CD4-positive, alpha-beta memory T cell (primary cell): ENCODE measurements at regions not wholly inside any gene's neighbourhood (a gene's known extent, or its start where the extent isn't known, plus 50 kb on each side); places are given as distances from the start of the nearest gene placed in this dataset.

Experiments used
- CTCF ChIA-PET: fragments of 350-600 bp; sonication (Branson Sonifier 250); formaldehyde crosslinking; loops from one replicate; lab custom pipeline; 2021; ENCODE audit warnings: inconsistent platforms; ENCODE audit not compliant: partially characterized antibody; lab: Charles Lee
- POLR2A ChIA-PET: fragments of 350-600 bp; sonication (Branson Sonifier 250); formaldehyde crosslinking; loops from one replicate; lab custom pipeline; 2021; ENCODE audit not compliant: partially characterized antibody; lab: Charles Lee
- DNase-seq, 5 donors: peaks; one replicate each; pipeline versions ENCODE4 v3.0.0 to v3.0.0-alpha.2; 2020 to 2022; ENCODE audit warnings: mixed read lengths in 1 of 5
- H3K27ac ChIP-seq: one replicate; pipeline ENCODE4 v1.7.0; 2013; ENCODE audit warnings: low read depth, low read length
- H3K27me3 ChIP-seq: 2 replicates; pipeline ENCODE4 v1.7.0; 2013; ENCODE audit warnings: mild to moderate bottlenecking, low read length, moderate library complexity; ENCODE audit not compliant: insufficient read depth
- H3K36me3 ChIP-seq: 2 replicates; pipeline ENCODE4 v1.7.0; 2013; ENCODE audit warnings: mild to moderate bottlenecking, low read length, moderate library complexity; ENCODE audit not compliant: insufficient read depth
- H3K4me1 ChIP-seq: 2 replicates; pipeline ENCODE4 v1.7.0; 2013; ENCODE audit warnings: mild to moderate bottlenecking, low read length, moderate library complexity; ENCODE audit not compliant: insufficient read depth
- H3K4me3 ChIP-seq, 2 donors: one replicate each; pipeline ENCODE4 v1.7.0; 2013; ENCODE audit warnings: low read length in 2 of 2, mild to moderate bottlenecking in 1 of 2
- H3K9me3 ChIP-seq, 2 donors: one replicate each; pipeline ENCODE4 v1.7.0; 2013; ENCODE audit warnings: low read length in 2 of 2, control low read depth in 1 of 2; ENCODE audit not compliant: control insufficient read depth in 1 of 2
- H3K27ac Mint-ChIP-seq, 7 donors: one replicate each; pipeline ENCODE4 v1.8.0; 2020 to 2021; ENCODE audit warnings: mixed read lengths in 7 of 7, mild to moderate bottlenecking in 6 of 7, inconsistent platforms in 3 of 7, moderate library complexity in 3 of 7
- H3K27me3 Mint-ChIP-seq, 2 donors: one replicate each; pipeline ENCODE4 v1.8.0; 2020 to 2021; ENCODE audit warnings: mixed read lengths in 2 of 2
- H3K36me3 Mint-ChIP-seq, 2 donors: one replicate each; pipeline ENCODE4 v1.8.0; 2020 to 2021; ENCODE audit warnings: mixed read lengths in 2 of 2, inconsistent platforms in 1 of 2, mild to moderate bottlenecking in 1 of 2
- H3K4me1 Mint-ChIP-seq, 4 donors: one replicate each; pipeline ENCODE4 v1.8.0; 2020 to 2021; ENCODE audit warnings: mixed read lengths in 4 of 4, mild to moderate bottlenecking in 1 of 4
- H3K4me3 Mint-ChIP-seq, 8 donors: one replicate each; pipeline ENCODE4 v1.8.0; 2020 to 2021; ENCODE audit warnings: mixed read lengths in 8 of 8, mild to moderate bottlenecking in 7 of 8, moderate library complexity in 6 of 8, inconsistent platforms in 3 of 8
- H3K9me3 Mint-ChIP-seq, 8 donors: one replicate each; pipeline ENCODE4 v1.8.0; 2020 to 2021; ENCODE audit warnings: mixed read lengths in 8 of 8, mild to moderate bottlenecking in 5 of 8, inconsistent platforms in 3 of 8, moderate library complexity in 1 of 8
- intact Hi-C: fragments of 100-400 bp; cut with micrococcal nuclease; formaldehyde crosslinking; loops from one replicate; pipeline ENCODE4 v1.15.1; 2023

DNA sequence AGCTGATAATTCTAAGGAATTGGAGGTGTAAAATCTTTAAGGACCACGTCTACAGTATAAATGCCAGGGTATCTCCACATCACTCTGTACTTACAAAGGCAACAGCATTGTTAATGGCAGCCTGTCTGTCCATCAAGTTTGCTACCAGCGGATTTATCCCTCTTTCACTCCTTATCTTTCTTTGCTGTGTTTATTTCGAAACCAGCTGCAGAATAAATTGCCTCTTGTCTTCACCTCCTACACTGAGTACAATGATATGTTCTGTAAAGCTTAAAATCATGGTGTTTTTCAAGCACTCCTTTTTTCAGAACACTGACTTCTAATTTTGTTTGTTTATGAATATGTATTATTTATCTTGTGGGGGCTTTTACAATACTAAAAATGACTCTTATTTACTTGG, 1088.1 kb downstream of the NR2F1-AS1 start:
- Mint-ChIP-seq H3K36me3 (no peaks in the 10 kb centered on the region), H3K4me1 (no peaks in the 10 kb centered on the region), H3K27ac (no peak overlapping the region), H3K4me3 (no peak overlapping the region), H3K9me3 (peaks cover 0 to 5% (median 0%) of the 10 kb centered on the region in 8 donors), H3K27me3 (no peaks in the 10 kb centered on the region)
- no peak for DNase-seq
- intact Hi-C loops, result no loop called here
- Histone ChIP-seq H3K4me1 (no peaks in the 10 kb centered on the region), H3K27me3 (no peaks in the 10 kb centered on the region), H3K36me3 (no peaks in the 10 kb centered on the region), H3K4me3 (no peak overlapping the region), H3K27ac (no peak overlapping the region), H3K9me3 (no peaks in the 10 kb centered on the region)
- CTCF ChIA-PET, result no interaction called here
- POLR2A ChIA-PET, result no interaction called here

- CTCF ChIA-PET, result no interaction called here
These were observed 1096.5 kb downstream of the NR2F1-AS1 start for GRCh38 chr5:92484484-92484883.

GRCh38 chr5:92472981-92473566, 1090.0 kb upstream of the ARRDC3 start:
- ChIA-PET POLR2A (no interaction called here), CTCF (no interaction called here)
- Histone ChIP-seq H3K36me3 (no peaks in the 10 kb centered on the region), H3K4me1 (no peaks in the 10 kb centered on the region), H3K9me3 (no peaks in the 10 kb centered on the region), H3K4me3 (no peak overlapping the region), H3K27ac (no peak overlapping the region), H3K27me3 (no peaks in the 10 kb centered on the region)
- intact Hi-C loops, result no loop called here
- no peaks in the 10 kb centered on the region for H3K27me3 Mint-ChIP-seq
- H3K4me1 Mint-ChIP-seq, result no peaks in the 10 kb centered on the region
- no peak overlapping the region for H3K4me3 Mint-ChIP-seq
- DNase-seq, result no peak
- no peak overlapping the region for H3K27ac Mint-ChIP-seq
- peaks cover 0 to 18% (median 6%) of the 10 kb centered on the region in 8 donors for H3K9me3 Mint-ChIP-seq
- no peaks in the 10 kb centered on the region for H3K36me3 Mint-ChIP-seq

More at GRCh38 chr5:92484484-92484883, 1096.5 kb downstream of the NR2F1-AS1 start:
- H3K4me3 ChIP-seq, result no peak overlapping the region
- no peak overlapping the region for H3K27ac ChIP-seq
- Mint-ChIP-seq H3K9me3 (peaks cover 0 to 3% (median 1%) of the 10 kb centered on the region in 8 donors), H3K36me3 (no peaks in the 10 kb centered on the region), H3K4me1 (no peaks in the 10 kb centered on the region), H3K27me3 (no peaks in the 10 kb centered on the region), H3K27ac (no peak overlapping the region), H3K4me3 (no peak overlapping the region)
- no peaks in the 10 kb centered on the region for H3K27me3 ChIP-seq
- intact Hi-C loops, result no loop called here
- POLR2A ChIA-PET, result no interaction called here
- no peaks in the 10 kb centered on the region for H3K9me3 ChIP-seq
- H3K4me1 ChIP-seq, result no peaks in the 10 kb centered on the region
- no peak for DNase-seq
- no peaks in the 10 kb centered on the region for H3K36me3 ChIP-seq

DNA sequence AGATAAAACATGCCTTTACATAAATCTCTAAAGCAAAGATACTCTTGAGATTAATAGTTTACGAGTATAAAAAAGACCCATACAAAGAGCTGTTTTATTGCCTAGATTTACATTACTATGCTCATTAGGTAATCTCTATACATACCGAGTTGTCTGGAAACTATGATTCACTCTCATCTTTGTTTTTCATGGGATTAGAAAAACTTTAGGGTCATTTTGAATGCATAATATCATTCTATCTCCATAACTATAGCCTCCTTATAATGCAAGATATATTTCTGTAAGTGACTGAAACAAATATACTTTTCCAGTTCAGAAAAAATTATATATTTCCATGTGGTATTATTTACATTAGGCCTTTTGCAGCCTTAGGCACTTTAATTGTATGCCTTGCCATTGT, 1088.7 kb upstream of the ARRDC3 start:
- Histone ChIP-seq H3K27me3 (no peaks in the 10 kb centered on the region), H3K36me3 (no peaks in the 10 kb centered on the region), H3K4me1 (no peaks in the 10 kb centered on the region), H3K27ac (no peak overlapping the region), H3K4me3 (no peak overlapping the region), H3K9me3 (no peaks in the 10 kb centered on the region)
- no peak for DNase-seq
- H3K9me3 Mint-ChIP-seq, result peaks cover 0 to 18% (median 5%) of the 10 kb centered on the region in 8 donors
- intact Hi-C loops, result no loop called here
- no peaks in the 10 kb centered on the region for H3K27me3 Mint-ChIP-seq
- ChIA-PET CTCF (no interaction called here), POLR2A (no interaction called here)
- no peak overlapping the region for H3K4me3 Mint-ChIP-seq
- H3K36me3 Mint-ChIP-seq, result no peaks in the 10 kb centered on the region
- no peak overlapping the region for H3K27ac Mint-ChIP-seq
- H3K4me1 Mint-ChIP-seq, result no peaks in the 10 kb centered on the region

DNA sequence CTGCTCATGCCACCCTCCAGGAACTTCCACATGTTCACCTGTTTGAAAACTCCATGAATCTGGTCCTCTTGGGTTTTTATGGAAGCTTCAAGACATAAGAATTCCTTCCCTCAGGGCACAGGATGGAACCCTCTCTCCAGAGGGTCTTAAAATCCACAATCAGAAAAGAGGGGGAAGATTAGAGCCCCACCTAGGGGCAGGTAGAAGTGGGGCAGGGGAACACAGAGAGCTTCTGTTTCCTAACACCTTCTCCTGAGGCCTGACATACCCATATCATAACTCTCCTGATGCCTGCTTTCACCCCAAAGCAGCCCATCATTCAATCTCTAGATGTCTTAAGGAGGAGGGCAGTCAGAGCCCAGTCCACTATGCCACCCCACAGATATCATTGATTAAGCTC, 1087.7 kb upstream of the ARRDC3 start:
- H3K27ac Mint-ChIP-seq, result no peak overlapping the region
- no peak overlapping the region for H3K4me3 ChIP-seq
- CTCF ChIA-PET, result no interaction called here
- H3K27me3 Mint-ChIP-seq, result no peaks in the 10 kb centered on the region
- no peak overlapping the region for H3K4me3 Mint-ChIP-seq
- intact Hi-C loops, result no loop called here
- no peak overlapping the region for H3K27ac ChIP-seq
- DNase-seq, result no peak
- no peaks in the 10 kb centered on the region for H3K4me1 Mint-ChIP-seq
- H3K9me3 Mint-ChIP-seq, result peaks cover 0 to 18% (median 5%) of the 10 kb centered on the region in 8 donors
- no peaks in the 10 kb centered on the region for H3K9me3 ChIP-seq
- no peaks in the 10 kb centered on the region for H3K4me1 ChIP-seq
- no peaks in the 10 kb centered on the region for H3K36me3 Mint-ChIP-seq
- no peaks in the 10 kb centered on the region for H3K27me3 ChIP-seq
- POLR2A ChIA-PET, result no interaction called here
- no peaks in the 10 kb centered on the region for H3K36me3 ChIP-seq

DNA sequence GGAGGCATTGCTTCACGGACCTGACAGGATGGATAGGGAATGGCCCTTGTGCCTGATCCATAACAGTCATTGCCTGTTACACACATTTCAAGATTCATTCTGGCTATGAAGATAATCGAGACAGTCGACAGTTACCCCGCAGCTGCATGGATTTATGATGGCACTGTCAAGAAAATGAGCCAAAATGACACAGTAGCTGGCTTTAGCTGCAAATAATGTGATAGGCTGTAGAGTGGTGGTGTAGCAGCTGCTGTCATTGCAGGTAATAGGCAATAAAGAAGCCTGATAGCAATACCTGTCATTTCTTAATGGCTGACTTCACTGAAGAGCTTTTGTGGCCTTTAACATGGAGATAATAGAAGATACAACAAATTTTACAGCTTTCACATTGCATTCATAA, 1085.2 kb upstream of the ARRDC3 start:
- Histone ChIP-seq H3K27me3 (no peaks in the 10 kb centered on the region), H3K27ac (no peak overlapping the region), H3K9me3 (no peaks in the 10 kb centered on the region), H3K36me3 (no peaks in the 10 kb centered on the region), H3K4me3 (no peak overlapping the region), H3K4me1 (no peaks in the 10 kb centered on the region)
- intact Hi-C loops, result no loop called here
- no peaks in the 10 kb centered on the region for H3K36me3 Mint-ChIP-seq
- ChIA-PET POLR2A (no interaction called here), CTCF (no interaction called here)
- H3K9me3 Mint-ChIP-seq, result peaks cover 0 to 7% (median 5%) of the 10 kb centered on the region in 8 donors
- no peak overlapping the region for H3K27ac Mint-ChIP-seq
- no peaks in the 10 kb centered on the region for H3K4me1 Mint-ChIP-seq
- no peak for DNase-seq
- no peak overlapping the region for H3K4me3 Mint-ChIP-seq
- H3K27me3 Mint-ChIP-seq, result no peaks in the 10 kb centered on the region

DNA sequence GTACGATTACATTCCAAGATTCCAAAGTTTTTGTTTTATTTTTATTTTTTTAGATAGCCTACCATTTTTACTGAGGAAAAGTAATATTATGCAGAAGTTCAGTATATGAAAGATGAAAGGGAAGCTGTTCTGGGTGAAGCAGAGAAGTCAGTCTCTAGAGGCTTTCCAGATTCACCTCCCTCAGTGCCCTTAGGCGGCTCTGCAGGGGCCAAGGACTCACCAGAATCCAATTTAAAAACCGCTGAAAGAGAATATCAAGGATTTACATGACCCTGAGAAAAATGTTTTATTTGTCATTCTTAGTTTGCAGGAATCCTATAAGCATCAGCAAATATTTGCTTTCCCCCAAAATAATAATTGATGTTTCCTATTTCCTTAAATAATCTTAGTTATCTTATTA, 1084.6 kb upstream of the ARRDC3 start:
- DNase-seq, result no peak
- Mint-ChIP-seq H3K9me3 (peaks cover 0 to 4% (median 2%) of the 10 kb centered on the region in 8 donors), H3K4me1 (no peaks in the 10 kb centered on the region), H3K4me3 (no peak overlapping the region), H3K27me3 (no peaks in the 10 kb centered on the region), H3K36me3 (no peaks in the 10 kb centered on the region), H3K27ac (no peak overlapping the region)
- Histone ChIP-seq H3K9me3 (no peaks in the 10 kb centered on the region), H3K4me1 (no peaks in the 10 kb centered on the region), H3K27ac (no peak overlapping the region), H3K4me3 (no peak overlapping the region), H3K36me3 (no peaks in the 10 kb centered on the region), H3K27me3 (no peaks in the 10 kb centered on the region)
- CTCF ChIA-PET, result no interaction called here
- POLR2A ChIA-PET, result no interaction called here
- intact Hi-C loops, result no loop called here

DNA sequence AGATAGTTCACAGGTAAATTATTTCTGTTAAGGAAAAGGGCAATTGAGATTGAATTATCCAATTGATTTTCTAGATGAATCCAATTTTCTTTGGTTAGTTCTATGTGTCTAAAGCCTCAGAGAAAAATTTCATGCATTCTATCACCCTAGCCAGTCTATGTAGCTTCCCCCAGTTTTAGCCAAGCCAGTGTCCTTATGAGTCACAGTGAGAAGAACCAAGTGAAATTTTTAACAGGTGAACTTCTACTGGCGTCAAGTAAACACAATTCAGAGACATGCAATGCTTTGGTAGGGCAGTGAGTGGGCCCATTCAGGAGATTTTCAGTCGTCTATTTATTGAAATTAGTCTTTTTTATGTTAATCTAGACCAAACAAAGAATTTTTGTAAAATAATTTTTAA, 1077.4 kb upstream of the ARRDC3 start:
- POLR2A ChIA-PET, result no interaction called here
- Mint-ChIP-seq H3K27me3 (no peaks in the 10 kb centered on the region), H3K4me3 (no peak overlapping the region), H3K9me3 (peaks cover 0 to 4% (median 3%) of the 10 kb centered on the region in 8 donors), H3K4me1 (no peaks in the 10 kb centered on the region), H3K27ac (no peak overlapping the region), H3K36me3 (no peaks in the 10 kb centered on the region)
- Histone ChIP-seq H3K27me3 (no peaks in the 10 kb centered on the region), H3K4me1 (no peaks in the 10 kb centered on the region), H3K36me3 (no peaks in the 10 kb centered on the region), H3K4me3 (no peak overlapping the region), H3K9me3 (no peaks in the 10 kb centered on the region), H3K27ac (no peak overlapping the region)
- intact Hi-C loops, result no loop called here
- CTCF ChIA-PET, result no interaction called here
- no peak for DNase-seq
